Pulmonary artery endothelial cell (primary cell): ENCODE measurements at regions not wholly inside any gene's neighbourhood (a gene's known extent, or its start where the extent isn't known, plus 50 kb on each side); places are given as distances from the start of the nearest gene placed in this dataset.

Experiments used
- DNase-seq: peaks from one replicate; pipeline ENCODE4 v3.0.0-alpha.2; 2011; ENCODE audit warnings: low read depth, low spot score

GRCh38 chr5:93277051-93277450 is 304.0 kb downstream of the NR2F1-AS1 start:
- no peak for DNase-seq

- no peak for DNase-seq
Measured at GRCh38 chr5:93275376-93275775, 305.6 kb downstream of the NR2F1-AS1 start.

GRCh38 chr5:93274291-93274690 is 306.7 kb downstream of the NR2F1-AS1 start:
- DNase-seq = peak; percentile 98

GRCh38 chr5:93273176-93273575 is 307.8 kb downstream of the NR2F1-AS1 start:
- no peak for DNase-seq

GRCh38 chr5:93272108-93272507 is 308.9 kb downstream of the NR2F1-AS1 start:
- no peak for DNase-seq

GRCh38 chr5:93267736-93268135 is 313.3 kb downstream of the NR2F1-AS1 start:
- no peak for DNase-seq

GRCh38 chr5:93267276-93267675 is 313.7 kb downstream of the NR2F1-AS1 start:
- no peak for DNase-seq

- DNase-seq = no peak
Measured at GRCh38 chr5:93257616-93258015, 323.4 kb downstream of the NR2F1-AS1 start.

GRCh38 chr5:93255796-93256195 is 325.2 kb downstream of the NR2F1-AS1 start:
- no peak for DNase-seq

- DNase-seq = no peak
Measured at GRCh38 chr5:93252165-93252564, 328.9 kb downstream of the NR2F1-AS1 start.

- DNase-seq = no peak
Measured at GRCh38 chr5:93251347-93251746, 329.7 kb downstream of the NR2F1-AS1 start.

- no peak for DNase-seq
Measured at GRCh38 chr5:93250424-93250823, 330.6 kb downstream of the NR2F1-AS1 start.

- DNase-seq = peak; percentile 41
Measured at GRCh38 chr5:93249651-93250289, 331.2 kb downstream of the NR2F1-AS1 start.

- no peak for DNase-seq
Measured at GRCh38 chr5:93247105-93247504, 333.9 kb downstream of the NR2F1-AS1 start.

- no peak for DNase-seq
Measured at GRCh38 chr5:93246090-93246855, 334.7 kb downstream of the NR2F1-AS1 start.

GRCh38 chr5:93245226-93245625 is 335.8 kb downstream of the NR2F1-AS1 start:
- DNase-seq = no peak

- no peak for DNase-seq
Measured at GRCh38 chr5:93243481-93243880, 337.5 kb downstream of the NR2F1-AS1 start.

GRCh38 chr5:93240228-93240834 is 340.7 kb downstream of the NR2F1-AS1 start:
- DNase-seq = no peak

GRCh38 chr5:93236807-93237421 is 344.1 kb downstream of the NR2F1-AS1 start:
- DNase-seq = no peak

GRCh38 chr5:93235761-93236160 is 345.3 kb downstream of the NR2F1-AS1 start:
- DNase-seq = no peak

GRCh38 chr5:93226202-93226735 is 354.8 kb downstream of the NR2F1-AS1 start:
- DNase-seq = no peak

GRCh38 chr5:93225748-93226147 is 355.3 kb downstream of the NR2F1-AS1 start:
- no peak for DNase-seq
